ENCODE measurements at regions not wholly inside any gene's neighbourhood (a gene's known extent, or its start where the extent isn't known, plus 50 kb on each side); places are given as distances from the start of the nearest gene placed in this dataset.

DNA sequence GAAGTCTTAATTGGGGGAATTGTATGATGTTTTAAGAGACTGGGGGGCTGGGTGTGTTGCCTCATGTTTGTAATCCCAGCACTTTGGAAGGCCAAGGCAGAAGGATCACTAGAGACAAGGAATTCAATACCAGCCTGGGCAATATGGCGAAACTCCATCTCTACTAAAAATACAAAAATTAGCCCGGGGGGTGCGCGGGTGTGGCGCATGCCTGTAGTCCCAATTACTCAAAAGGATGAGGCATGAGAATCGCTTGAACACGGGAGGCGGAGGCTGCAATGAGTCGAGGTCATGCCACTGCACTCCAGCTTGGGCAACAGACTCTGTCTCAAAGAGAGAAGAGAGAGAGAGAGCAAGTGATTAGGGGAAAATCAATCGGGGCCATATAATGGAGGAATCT is 600.5 kb downstream of the SLC16A7 start:
- no peak overlapping the region for H3K27ac ChIP-seq
- TF ChIP-seq, protein P1, sequence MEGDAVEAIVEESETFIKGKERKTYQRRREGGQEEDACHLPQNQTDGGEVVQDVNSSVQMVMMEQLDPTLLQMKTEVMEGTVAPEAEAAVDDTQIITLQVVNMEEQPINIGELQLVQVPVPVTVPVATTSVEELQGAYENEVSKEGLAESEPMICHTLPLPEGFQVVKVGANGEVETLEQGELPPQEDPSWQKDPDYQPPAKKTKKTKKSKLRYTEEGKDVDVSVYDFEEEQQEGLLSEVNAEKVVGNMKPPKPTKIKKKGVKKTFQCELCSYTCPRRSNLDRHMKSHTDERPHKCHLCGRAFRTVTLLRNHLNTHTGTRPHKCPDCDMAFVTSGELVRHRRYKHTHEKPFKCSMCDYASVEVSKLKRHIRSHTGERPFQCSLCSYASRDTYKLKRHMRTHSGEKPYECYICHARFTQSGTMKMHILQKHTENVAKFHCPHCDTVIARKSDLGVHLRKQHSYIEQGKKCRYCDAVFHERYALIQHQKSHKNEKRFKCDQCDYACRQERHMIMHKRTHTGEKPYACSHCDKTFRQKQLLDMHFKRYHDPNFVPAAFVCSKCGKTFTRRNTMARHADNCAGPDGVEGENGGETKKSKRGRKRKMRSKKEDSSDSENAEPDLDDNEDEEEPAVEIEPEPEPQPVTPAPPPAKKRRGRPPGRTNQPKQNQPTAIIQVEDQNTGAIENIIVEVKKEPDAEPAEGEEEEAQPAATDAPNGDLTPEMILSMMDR (IDR thresholded peaks at IDR 0.05): no peak
- TF ChIP-seq POLR2A (IDR thresholded peaks at IDR 0.05) (no peak), POLR2AphosphoS5 (IDR thresholded peaks at IDR 0.05) (no peak)
- no peak overlapping the region for H3K4me3 ChIP-seq
- no peaks in the 10 kb centered on the region for H3K36me3 ChIP-seq
- DNase-seq (ENCODE audit: low spot score in 2 of 2): no peak
- H3K9me3 ChIP-seq: no peaks in the 10 kb centered on the region
- no peaks in the 10 kb centered on the region for H3K4me1 ChIP-seq
- no peaks in the 10 kb centered on the region for H3K27me3 ChIP-seq
- intact Hi-C loops (cut with DNase I; ENCODE audit: low total_unique reads): no loop called here

GRCh38 chr12:60197589-60197988 is 601.8 kb downstream of the SLC16A7 start:
- Histone ChIP-seq H3K27ac (no peak overlapping the region), H3K9me3 (no peaks in the 10 kb centered on the region), H3K36me3 (no peaks in the 10 kb centered on the region), H3K4me3 (no peak overlapping the region), H3K4me1 (no peaks in the 10 kb centered on the region), H3K27me3 (no peaks in the 10 kb centered on the region)
- intact Hi-C loops (cut with DNase I; ENCODE audit: low total_unique reads): no loop called here
- TF ChIP-seq, protein P1 (IDR thresholded peaks at IDR 0.05): no peak
- TF ChIP-seq POLR2AphosphoS5 (IDR thresholded peaks at IDR 0.05): no peak
- TF ChIP-seq POLR2A (IDR thresholded peaks at IDR 0.05): no peak
- DNase-seq (ENCODE audit: low spot score in 2 of 2): no peak

- no peaks in the 10 kb centered on the region for H3K36me3 ChIP-seq
- H3K27me3 ChIP-seq: no peaks in the 10 kb centered on the region
- H3K27ac ChIP-seq: no peak overlapping the region
- DNase-seq (ENCODE audit: low spot score in 2 of 2): no peak
- no peak overlapping the region for H3K4me3 ChIP-seq
- intact Hi-C loops (cut with DNase I; ENCODE audit: low total_unique reads): no loop called here
- TF ChIP-seq POLR2AphosphoS5 (IDR thresholded peaks at IDR 0.05) (no peak), POLR2A (IDR thresholded peaks at IDR 0.05) (no peak)
- TF ChIP-seq, protein P1 (IDR thresholded peaks at IDR 0.05): no peak
- no peaks in the 10 kb centered on the region for H3K4me1 ChIP-seq
- H3K9me3 ChIP-seq: no peaks in the 10 kb centered on the region
Measured at GRCh38 chr12:60201891-60202290, 606.1 kb downstream of the SLC16A7 start.

- H3K27ac ChIP-seq: no peak overlapping the region
- intact Hi-C loops (cut with DNase I; ENCODE audit: low total_unique reads): no loop called here
- no peaks in the 10 kb centered on the region for H3K9me3 ChIP-seq
- H3K36me3 ChIP-seq: no peaks in the 10 kb centered on the region
- TF ChIP-seq, protein P1 (IDR thresholded peaks at IDR 0.05): no peak
- TF ChIP-seq POLR2AphosphoS5 (IDR thresholded peaks at IDR 0.05) (no peak), POLR2A (IDR thresholded peaks at IDR 0.05) (no peak)
- no peak for DNase-seq (ENCODE audit: low spot score in 2 of 2)
- H3K27me3 ChIP-seq: no peaks in the 10 kb centered on the region
- H3K4me1 ChIP-seq: no peaks in the 10 kb centered on the region
- H3K4me3 ChIP-seq: no peak overlapping the region
Measured at GRCh38 chr12:60205500-60205899, 609.7 kb downstream of the SLC16A7 start.

DNA sequence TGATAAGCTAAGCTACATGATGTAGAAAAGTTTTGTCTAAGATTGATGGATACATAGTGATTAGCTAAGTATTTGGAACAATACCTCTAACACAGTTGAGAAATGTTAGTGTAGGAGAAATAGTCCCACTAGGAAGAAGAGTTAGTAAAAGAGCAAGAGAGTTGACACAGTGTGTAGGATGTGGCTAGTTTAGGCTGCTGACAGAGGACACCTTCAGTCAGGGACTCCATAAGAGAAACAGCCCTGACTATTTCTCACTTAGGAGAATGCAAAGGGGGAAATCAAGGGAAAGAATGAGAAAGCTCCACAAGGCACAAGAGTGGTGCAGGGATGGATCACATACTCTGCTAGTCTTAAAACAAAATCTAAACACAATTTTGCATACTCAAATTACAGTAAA is 613.7 kb downstream of the SLC16A7 start:
- Histone ChIP-seq H3K4me3 (no peak overlapping the region), H3K27me3 (no peaks in the 10 kb centered on the region), H3K27ac (no peak overlapping the region), H3K4me1 (no peaks in the 10 kb centered on the region), H3K9me3 (no peaks in the 10 kb centered on the region), H3K36me3 (no peaks in the 10 kb centered on the region)
- intact Hi-C loops (cut with DNase I; ENCODE audit: low total_unique reads): no loop called here
- no peak for DNase-seq (ENCODE audit: low spot score in 2 of 2)
- TF ChIP-seq POLR2AphosphoS5 (IDR thresholded peaks at IDR 0.05) (no peak), POLR2A (IDR thresholded peaks at IDR 0.05) (no peak)
- TF ChIP-seq, protein P1 (IDR thresholded peaks at IDR 0.05): no peak

Data from breast epithelium (tissue), 4 donors.